ENCODE measurements at regions not wholly inside any gene's neighbourhood (a gene's known extent, or its start where the extent isn't known, plus 50 kb on each side); places are given as distances from the start of the nearest gene placed in this dataset.

DNA sequence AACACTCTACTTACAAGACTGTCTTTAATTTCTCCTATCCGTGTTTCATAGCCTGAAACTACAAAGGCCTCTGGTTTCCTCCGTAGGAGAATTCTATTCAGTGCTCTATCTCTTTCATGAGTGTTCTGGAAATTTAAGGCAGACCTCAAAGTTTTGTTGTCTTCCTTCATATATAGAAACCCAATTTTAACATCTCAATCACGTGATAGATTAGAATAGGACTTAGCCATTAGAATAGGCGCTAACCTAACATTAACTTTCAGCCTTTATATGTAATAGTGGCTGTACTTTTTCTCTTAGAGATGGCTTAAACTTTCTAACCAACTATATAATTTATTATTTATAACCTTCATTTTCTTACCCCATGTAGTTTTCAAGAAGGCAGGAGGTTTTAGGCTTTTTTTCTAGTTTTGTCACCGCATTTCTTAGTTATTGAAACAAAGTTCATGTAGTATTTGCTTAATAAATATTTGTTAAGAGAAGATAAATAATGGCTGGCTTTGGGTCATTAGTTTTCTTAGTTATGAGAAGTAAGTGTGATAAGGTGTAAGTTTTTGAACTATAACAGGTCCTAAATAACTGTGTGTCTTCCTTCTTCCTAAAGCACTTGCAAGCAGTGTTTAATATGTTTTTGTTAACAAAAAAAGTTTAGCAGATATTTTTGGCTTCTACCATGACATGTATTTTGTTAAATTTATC lies 1504.6 kb upstream of the ADGRL3 start:
- no peaks in the 10 kb centered on the region for H3K79me2 ChIP-seq (ENCODE audit: insufficient read depth, low read length)
- no peaks in the 10 kb centered on the region for H3K4me1 ChIP-seq (ENCODE audit: insufficient read depth, low read length, poor library complexity, severe bottlenecking)
- H3K36me3 ChIP-seq (ENCODE audit: insufficient read depth, low read length): no peaks in the 10 kb centered on the region
- H3F3A ChIP-seq (ENCODE audit: low read depth): no peaks in the 10 kb centered on the region
- no peak overlapping the region for H3K4me3 ChIP-seq (ENCODE audit: low read length, poor library complexity, severe bottlenecking)
- no peaks in the 10 kb centered on the region for H3K9me3 ChIP-seq (ENCODE audit: insufficient read depth, low read depth, low read length)
- no peak overlapping the region for H3K4me2 ChIP-seq (ENCODE audit: low read depth, low read length, poor library complexity, severe bottlenecking)
- no peak overlapping the region for H2AFZ ChIP-seq (ENCODE audit: low read length)
- H3K9ac ChIP-seq (ENCODE audit: low read depth, low read length, poor library complexity, severe bottlenecking): no peak overlapping the region
- TF ChIP-seq EZH2phosphoT487 (IDR thresholded peaks at IDR 0.05; ENCODE audit: borderline replicate concordance) (no peak), CTCF (conservative IDR thresholded peaks at IDR 0.05; ENCODE audit: low read length) (no peak)
- no peaks in the 10 kb centered on the region for H3K9me2 ChIP-seq (replicated peaks; ENCODE audit: low read depth, low read length)
- no peaks in the 10 kb centered on the region for H3K27me3 ChIP-seq (ENCODE audit: insufficient read depth, low read length, poor library complexity, severe bottlenecking)
- H4K20me1 ChIP-seq (ENCODE audit: insufficient read depth, low read length, poor library complexity, severe bottlenecking): no peaks in the 10 kb centered on the region

- Histone ChIP-seq H3K9me3 (ENCODE audit: insufficient read depth, low read depth, low read length) (no peaks in the 10 kb centered on the region), H3F3A (ENCODE audit: low read depth) (no peaks in the 10 kb centered on the region), H3K4me2 (ENCODE audit: low read depth, low read length, poor library complexity, severe bottlenecking) (no peak overlapping the region), H4K20me1 (ENCODE audit: insufficient read depth, low read length, poor library complexity, severe bottlenecking) (no peaks in the 10 kb centered on the region), H3K9me2 (replicated peaks; ENCODE audit: low read depth, low read length) (no peaks in the 10 kb centered on the region), H3K4me1 (ENCODE audit: insufficient read depth, low read length, poor library complexity, severe bottlenecking) (no peaks in the 10 kb centered on the region), H3K27me3 (ENCODE audit: insufficient read depth, low read length, poor library complexity, severe bottlenecking) (no peaks in the 10 kb centered on the region), H2AFZ (ENCODE audit: low read length) (no peak overlapping the region), H3K79me2 (ENCODE audit: insufficient read depth, low read length) (no peaks in the 10 kb centered on the region), H3K9ac (ENCODE audit: low read depth, low read length, poor library complexity, severe bottlenecking) (no peak overlapping the region), H3K36me3 (ENCODE audit: insufficient read depth, low read length) (no peaks in the 10 kb centered on the region), H3K4me3 (ENCODE audit: low read length, poor library complexity, severe bottlenecking) (no peak overlapping the region)
- TF ChIP-seq CTCF (conservative IDR thresholded peaks at IDR 0.05; ENCODE audit: low read length): no peak
Observed at GRCh38 chr4:59698041-59698440, 1502.1 kb upstream of the ADGRL3 start.

DNA sequence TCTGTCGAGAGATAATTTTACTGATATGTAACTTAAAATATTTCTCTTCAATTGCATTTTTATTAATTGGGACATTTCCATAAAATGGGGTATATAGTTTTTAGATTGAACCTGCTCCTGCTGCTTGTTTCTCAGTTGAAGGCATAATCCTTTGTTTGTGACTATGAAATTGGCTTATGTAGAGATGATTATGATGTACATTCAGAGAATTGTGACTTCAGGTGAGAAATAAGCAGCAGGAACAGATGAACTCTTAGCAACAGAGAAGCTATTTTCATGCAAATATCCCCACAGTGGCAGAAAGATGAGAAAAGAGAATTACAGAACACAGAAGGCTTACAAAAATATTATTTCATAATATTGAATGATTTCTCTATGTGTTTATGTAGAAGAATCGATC lies 1499.5 kb upstream of the ADGRL3 start:
- no peak overlapping the region for H3K9ac ChIP-seq (ENCODE audit: low read depth, low read length, poor library complexity, severe bottlenecking)
- no peak for TF ChIP-seq EZH2phosphoT487 (IDR thresholded peaks at IDR 0.05; ENCODE audit: borderline replicate concordance)
- no peak for TF ChIP-seq CTCF (conservative IDR thresholded peaks at IDR 0.05; ENCODE audit: low read length)
- no peaks in the 10 kb centered on the region for H4K20me1 ChIP-seq (ENCODE audit: insufficient read depth, low read length, poor library complexity, severe bottlenecking)

More for the DNA sequence above, 1499.5 kb upstream of the ADGRL3 start:
- H3K4me2 ChIP-seq (ENCODE audit: low read depth, low read length, poor library complexity, severe bottlenecking): no peak overlapping the region
- no peaks in the 10 kb centered on the region for H3K36me3 ChIP-seq (ENCODE audit: insufficient read depth, low read length)
- no peak overlapping the region for H2AFZ ChIP-seq (ENCODE audit: low read length)
- H3K9me2 ChIP-seq (replicated peaks; ENCODE audit: low read depth, low read length): no peaks in the 10 kb centered on the region
- no peaks in the 10 kb centered on the region for H3K27me3 ChIP-seq (ENCODE audit: insufficient read depth, low read length, poor library complexity, severe bottlenecking)
- no peaks in the 10 kb centered on the region for H3F3A ChIP-seq (ENCODE audit: low read depth)
- H3K4me1 ChIP-seq (ENCODE audit: insufficient read depth, low read length, poor library complexity, severe bottlenecking): no peaks in the 10 kb centered on the region
- H3K9me3 ChIP-seq (ENCODE audit: insufficient read depth, low read depth, low read length): no peaks in the 10 kb centered on the region
- H3K79me2 ChIP-seq (ENCODE audit: insufficient read depth, low read length): no peaks in the 10 kb centered on the region
- H3K4me3 ChIP-seq (ENCODE audit: low read length, poor library complexity, severe bottlenecking): no peak overlapping the region
